ENCODE measurements at regions not wholly inside any gene's neighbourhood (a gene's known extent, or its start where the extent isn't known, plus 50 kb on each side); places are given as distances from the start of the nearest gene placed in this dataset.

GRCh38 chrX:121298499-121298898 is 251.1 kb downstream of the GLUD2 start:
- TF ChIP-seq POLR2A (IDR thresholded peaks at IDR 0.05) = no peak
- TF ChIP-seq CTCF (IDR thresholded peaks at IDR 0.05) = no peak
- no peak for TF ChIP-seq EP300 (IDR thresholded peaks at IDR 0.05)
